Neural cell (in vitro differentiated cells): ENCODE measurements at regions not wholly inside any gene's neighbourhood (a gene's known extent, or its start where the extent isn't known, plus 50 kb on each side); places are given as distances from the start of the nearest gene placed in this dataset.

ENCODE experiments used
- EZH2 ChIP-seq: fragments of 200-600, 300-800 bp; shearing (Covaris generic), sonication (generic); IDR thresholded peaks from 2 replicates; pipeline ENCODE4 v1.6.1; 2014; ENCODE audit warnings: antibody characterized with exemption, low read length, borderline replicate concordance, mild to moderate bottlenecking; ENCODE audit not compliant: insufficient read depth, poor library complexity, severe bottlenecking
- POLR2AphosphoS5 ChIP-seq: IDR thresholded peaks from 2 replicates; pipeline ENCODE4 v1.6.1; 2012
- RAD21 ChIP-seq: fragments of 450-650 bp; conservative IDR thresholded peaks from 2 replicates; pipeline ENCODE4 v1.6.1; 2014; ENCODE audit warnings: antibody characterized with exemption, mild to moderate bottlenecking, moderate library complexity
- REST ChIP-seq: IDR thresholded peaks from 2 replicates; pipeline ENCODE4 v1.6.1; 2012; ENCODE audit warnings: borderline replicate concordance
- SMC3 ChIP-seq: fragments of 450-650 bp; conservative IDR thresholded peaks from 2 replicates; pipeline ENCODE4 v1.6.1; 2014; ENCODE audit warnings: antibody characterized with exemption, mild to moderate bottlenecking, moderate library complexity; ENCODE audit not compliant: poor library complexity
- TF ChIP-seq, protein P1 (sequence below): fragments of 450-650 bp; IDR thresholded peaks from 2 replicates; pipeline ENCODE4 v1.5.1; 2014; ENCODE audit warnings: antibody characterized with exemption, mild to moderate bottlenecking, moderate library complexity; ENCODE audit not compliant: poor library complexity, severe bottlenecking

DNA sequence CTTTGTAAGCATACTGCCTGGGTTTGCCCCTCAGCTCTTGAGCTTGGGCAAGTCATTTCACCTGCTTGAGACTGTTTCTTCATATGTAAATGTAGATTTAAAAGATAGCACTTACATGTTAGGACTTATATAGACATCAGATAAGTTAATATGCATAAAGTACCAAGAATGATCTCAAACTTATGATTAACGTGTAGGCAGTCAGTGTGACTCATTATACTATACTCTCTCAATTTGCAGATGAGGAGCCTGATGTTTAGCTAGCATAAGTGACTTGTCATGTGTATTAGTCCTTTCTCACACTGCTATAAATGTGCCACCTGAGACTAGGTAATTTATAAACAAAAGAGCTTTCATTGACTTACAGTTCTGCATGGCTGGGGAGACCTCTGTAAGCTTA lies 690.5 kb downstream of the KCNJ2 start:
- TF ChIP-seq, protein P1, sequence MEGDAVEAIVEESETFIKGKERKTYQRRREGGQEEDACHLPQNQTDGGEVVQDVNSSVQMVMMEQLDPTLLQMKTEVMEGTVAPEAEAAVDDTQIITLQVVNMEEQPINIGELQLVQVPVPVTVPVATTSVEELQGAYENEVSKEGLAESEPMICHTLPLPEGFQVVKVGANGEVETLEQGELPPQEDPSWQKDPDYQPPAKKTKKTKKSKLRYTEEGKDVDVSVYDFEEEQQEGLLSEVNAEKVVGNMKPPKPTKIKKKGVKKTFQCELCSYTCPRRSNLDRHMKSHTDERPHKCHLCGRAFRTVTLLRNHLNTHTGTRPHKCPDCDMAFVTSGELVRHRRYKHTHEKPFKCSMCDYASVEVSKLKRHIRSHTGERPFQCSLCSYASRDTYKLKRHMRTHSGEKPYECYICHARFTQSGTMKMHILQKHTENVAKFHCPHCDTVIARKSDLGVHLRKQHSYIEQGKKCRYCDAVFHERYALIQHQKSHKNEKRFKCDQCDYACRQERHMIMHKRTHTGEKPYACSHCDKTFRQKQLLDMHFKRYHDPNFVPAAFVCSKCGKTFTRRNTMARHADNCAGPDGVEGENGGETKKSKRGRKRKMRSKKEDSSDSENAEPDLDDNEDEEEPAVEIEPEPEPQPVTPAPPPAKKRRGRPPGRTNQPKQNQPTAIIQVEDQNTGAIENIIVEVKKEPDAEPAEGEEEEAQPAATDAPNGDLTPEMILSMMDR, result no peak
- TF ChIP-seq SMC3 (no peak), REST (no peak), POLR2AphosphoS5 (no peak), RAD21 (no peak), EZH2 (no peak)
